HepG2 (cell line): ENCODE measurements at regions not wholly inside any gene's neighbourhood (a gene's known extent, or its start where the extent isn't known, plus 50 kb on each side); places are given as distances from the start of the nearest gene placed in this dataset.

Experiments used
- ATAC-seq: fragments of 200-7000 bp; cut with Tn5 transposase; 3 replicates; pipeline ENCODE4 v1.9.1; 2020; ENCODE audit warnings: mild to moderate bottlenecking, moderate library complexity
- BruUV-seq: library from RNA; stranded (reverse); fragments of 400-500 nt; replicated peaks from 2 replicates; lab custom pipeline; 2021; lab: Mats Ljungman, UMichigan
- CTCF ChIA-PET: fragments of 300-600 bp; formaldehyde crosslinking; extraction: SDS; loops from one replicate; lab custom pipeline; 2021; ENCODE audit warnings: low total read pairs, inconsistent platforms, low intra/inter-chr PET ratio; lab: Yijun Ruan, JAX
- POLR2A ChIA-PET: fragments of 350-600 bp; sonication (Branson Sonifier 250); formaldehyde crosslinking; loops from one replicate; lab custom pipeline; 2020; ENCODE audit warnings: antibody characterized with exemption, inconsistent platforms; lab: Yijun Ruan, JAX
- DNase-seq: peaks from one replicate; pipeline ENCODE4 v3.0.0-alpha.2; 2015; ENCODE audit warnings: low spot score
- FAIRE-seq: peaks from 3 replicates; lab custom pipeline; 2011; peaks lifted over from hg19 to GRCh38; lab: Jason Lieb, UNC
- H2AFZ ChIP-seq: one replicate; pipeline ENCODE4 v1.6.1; 2011; ENCODE audit warnings: low read length, inconsistent platforms
- H3K27ac ChIP-seq: fragments of 300-600 bp; 3 replicates; pipeline ENCODE4 v1.8.0; 2011; ENCODE audit warnings: mixed run types, mild to moderate bottlenecking, mixed read lengths, low read length, inconsistent platforms; ENCODE audit not compliant: insufficient read depth; ENCODE audit errors: extremely low read length
- H3K27me3 ChIP-seq, 2 experiments: fragments of 200-600 bp in 1 of 2; 2 replicates in 1 of 2; 3 replicates in 1 of 2; pipeline versions ENCODE4 v1.6.0 to v1.8.0; 2011; ENCODE audit warnings: low read length in 2 of 2, mild to moderate bottlenecking in 2 of 2, moderate library complexity in 2 of 2, inconsistent platforms in 1 of 2; ENCODE audit not compliant: insufficient read depth in 2 of 2, control insufficient read depth in 1 of 2
- H3K36me3 ChIP-seq, 2 experiments: fragments of 200-600 bp in 1 of 2; replicated peaks in 1 of 2; 2 replicates in 1 of 2; 3 replicates in 1 of 2; pipeline versions ENCODE4 v1.5.1 to v1.8.0; 2011; ENCODE audit warnings: low read length in 2 of 2, inconsistent platforms in 1 of 2; ENCODE audit not compliant: insufficient read depth in 2 of 2, control insufficient read depth in 1 of 2
- H3K4me1 ChIP-seq: 2 replicates; pipeline ENCODE4 v1.5.1; 2012; ENCODE audit warnings: low read length, inconsistent platforms; ENCODE audit not compliant: insufficient read depth
- H3K4me2 ChIP-seq: 2 replicates; pipeline ENCODE4 v1.6.0; 2011; ENCODE audit warnings: low read depth, low read length, inconsistent platforms
- H3K4me3 ChIP-seq, 3 experiments: fragments of 200-600 bp in 1 of 3; sonication (generic), shearing (Covaris generic) in 1 of 3; replicated peaks in 1 of 3; 2 replicates each; pipeline ENCODE4 v1.5.1; 2011 to 2016; ENCODE audit warnings: low read length in 3 of 3, inconsistent platforms in 2 of 3, low read depth in 2 of 3, mild to moderate bottlenecking in 2 of 3, control low read depth in 1 of 3, mixed read lengths in 1 of 3; ENCODE audit not compliant: insufficient read depth in 1 of 3
- H3K79me2 ChIP-seq: one replicate; pipeline ENCODE4 v1.6.1; 2011; ENCODE audit warnings: low read length, inconsistent platforms; ENCODE audit not compliant: insufficient read depth
- H3K9ac ChIP-seq: 2 replicates; pipeline ENCODE4 v1.6.0; 2011; ENCODE audit warnings: mild to moderate bottlenecking, low read depth, low read length, inconsistent platforms; ENCODE audit not compliant: insufficient read depth
- H3K9me3 ChIP-seq: 2 replicates; pipeline ENCODE4 v1.5.1; 2012; ENCODE audit warnings: mild to moderate bottlenecking, low read length
- H4K20me1 ChIP-seq: 2 replicates; pipeline ENCODE4 v1.6.0; 2011; ENCODE audit warnings: inconsistent platforms, mild to moderate bottlenecking, low read length, moderate library complexity; ENCODE audit not compliant: insufficient read depth
- ATF5 ChIP-seq: sonication (generic); formaldehyde crosslinking; IDR thresholded peaks from 2 replicates; pipeline ENCODE4 v1.4.0; 2020; ENCODE audit warnings: mild to moderate bottlenecking, low read depth, missing genetic modification reagents
- CEBPB ChIP-seq: IDR thresholded peaks from 2 replicates; pipeline ENCODE4 v1.6.1; 2011; ENCODE audit warnings: low read depth, low read length, improper control_type of control experiment, borderline replicate concordance
- FOXO4 ChIP-seq: sonication (generic); formaldehyde crosslinking; conservative IDR thresholded peaks from 2 replicates; pipeline ENCODE4 v1.8.1; 2023; ENCODE audit warnings: missing genetic modification reagents
- ZNF580 ChIP-seq: IDR thresholded peaks from 2 replicates; pipeline ENCODE4 v1.6.1; 2016; ENCODE audit warnings: low read depth, borderline replicate concordance
- in situ Hi-C: cut with HindIII; loops from 2 replicates; pipeline ENCODE4 v1.10.0; 2017; ENCODE audit warnings: low pct_unique_long_range_greater_than_20kb; ENCODE audit not compliant: extremely low pct_ligation_motif_present
- intact Hi-C: fragments of 100-400 bp; cut with micrococcal nuclease; formaldehyde crosslinking; loops from one replicate; pipeline ENCODE4 v1.10.0; 2022; ENCODE audit not compliant: unreplicated experiment
- TF ChIP-seq, protein P1 (sequence below): IDR thresholded peaks from 2 replicates; pipeline ENCODE4 v1.6.1; 2018; ENCODE audit warnings: missing genetic modification reagents

- TF ChIP-seq, protein P1, sequence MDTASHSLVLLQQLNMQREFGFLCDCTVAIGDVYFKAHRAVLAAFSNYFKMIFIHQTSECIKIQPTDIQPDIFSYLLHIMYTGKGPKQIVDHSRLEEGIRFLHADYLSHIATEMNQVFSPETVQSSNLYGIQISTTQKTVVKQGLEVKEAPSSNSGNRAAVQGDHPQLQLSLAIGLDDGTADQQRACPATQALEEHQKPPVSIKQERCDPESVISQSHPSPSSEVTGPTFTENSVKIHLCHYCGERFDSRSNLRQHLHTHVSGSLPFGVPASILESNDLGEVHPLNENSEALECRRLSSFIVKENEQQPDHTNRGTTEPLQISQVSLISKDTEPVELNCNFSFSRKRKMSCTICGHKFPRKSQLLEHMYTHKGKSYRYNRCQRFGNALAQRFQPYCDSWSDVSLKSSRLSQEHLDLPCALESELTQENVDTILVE, result no peak
- TF ChIP-seq ZNF580, result no peak
- 0 out of 2 replicates have a peak, but pooled peaks have one; percentile 17 for TF ChIP-seq CEBPB
- no peak for TF ChIP-seq FOXO4 (CRISPR knock-in tag)
- no peak overlapping the region for H3K9ac ChIP-seq
- H3K27me3 ChIP-seq, result no peaks in the 10 kb centered on the region
- no peak overlapping the region for H3K27ac ChIP-seq
- DNase-seq (no peak), ATAC-seq (no peak), FAIRE-seq (no peak)
- in situ Hi-C loops, result no loop called here
- intact Hi-C loops, result no loop called here
- H3K4me1 ChIP-seq, result no peaks in the 10 kb centered on the region
- no peak overlapping the region for H3K4me3 ChIP-seq
- CTCF ChIA-PET, result no interaction called here
- no TSS peak for BruUV-seq
- no peaks in the 10 kb centered on the region for H3K9me3 ChIP-seq
- H3K79me2 ChIP-seq, result no peaks in the 10 kb centered on the region
- H2AFZ ChIP-seq, result no peak overlapping the region
- H3K36me3 ChIP-seq, result no peaks in the 10 kb centered on the region
- H4K20me1 ChIP-seq, result no peaks in the 10 kb centered on the region
- POLR2A ChIA-PET, result no interaction called here
- no peak overlapping the region for H3K4me2 ChIP-seq
Measured at GRCh38 chr1:195761104-195761503, 847.1 kb downstream of the KCNT2 start.

DNA sequence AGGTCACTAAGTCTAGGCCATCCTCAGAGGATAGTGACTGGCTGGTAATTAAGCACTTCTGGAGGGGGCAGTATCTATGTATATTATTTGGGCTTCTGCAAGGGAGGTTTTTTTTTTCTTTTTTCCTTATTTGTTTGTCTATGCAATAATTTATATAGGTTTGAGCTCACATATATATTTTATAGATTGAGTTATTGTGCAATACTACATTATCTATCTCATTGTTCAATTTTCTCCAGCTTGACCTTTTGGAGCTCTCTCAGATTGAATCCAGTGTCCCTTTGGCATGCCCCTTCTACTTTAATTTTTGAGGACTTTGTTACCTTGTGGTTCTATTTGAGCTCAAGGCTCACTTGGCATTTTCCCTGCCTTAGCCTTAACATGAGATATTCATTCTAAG lies 852.1 kb downstream of the KCNT2 start:
- FAIRE-seq (no peak), DNase-seq (no peak), ATAC-seq (no peak)
- Histone ChIP-seq H3K79me2 (no peaks in the 10 kb centered on the region), H3K27ac (no peak overlapping the region), H3K4me3 (no peak overlapping the region), H3K36me3 (no peaks in the 10 kb centered on the region), H3K4me1 (no peaks in the 10 kb centered on the region), H3K27me3 (no peaks in the 10 kb centered on the region), H3K4me2 (no peak overlapping the region), H2AFZ (no peak overlapping the region), H3K9me3 (no peaks in the 10 kb centered on the region), H4K20me1 (no peaks in the 10 kb centered on the region), H3K9ac (no peak overlapping the region)
- no TSS peak for BruUV-seq
- intact Hi-C loops, result no loop called here
- in situ Hi-C loops, result no loop called here
- ChIA-PET POLR2A (no interaction called here), CTCF (no interaction called here)
- TF ChIP-seq ATF5 (no peak), CEBPB (peak; percentile 24; the same call in 1 of the 2 replicates)
